ENCODE measurements at regions not wholly inside any gene's neighbourhood (a gene's known extent, or its start where the extent isn't known, plus 50 kb on each side); places are given as distances from the start of the nearest gene placed in this dataset.

DNA sequence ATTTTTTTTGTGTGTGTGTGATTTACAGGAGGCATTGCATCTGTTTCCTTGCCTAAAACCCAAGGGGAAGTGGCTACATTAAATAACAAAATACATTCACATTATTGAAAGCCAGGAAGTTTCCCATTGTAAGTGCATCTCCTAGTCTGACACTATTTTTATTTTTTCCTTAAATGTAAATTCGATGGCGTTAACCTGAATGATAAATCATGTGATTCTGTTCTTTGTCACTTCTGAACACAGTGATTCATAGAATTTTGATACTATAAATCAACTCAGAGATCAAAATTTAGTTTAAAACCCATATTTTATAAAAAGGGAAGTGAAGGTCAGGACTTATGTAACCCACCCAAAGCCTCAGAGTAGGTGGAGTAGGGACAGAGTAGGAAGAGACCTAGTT is 258.1 kb downstream of the GABRG1 start:
- WGBS: 70% methylated on average over 2 of the region's 2 CpGs
- H3K9me3 ChIP-seq (ENCODE audit: control insufficient read depth in 4 of 4, low read length in 3 of 4): no peaks in the 10 kb centered on the region
- DNase-seq (ENCODE audit: low spot score): no peak
- H3K36me3 ChIP-seq (ENCODE audit: control insufficient read depth in 4 of 4, insufficient read depth in 3 of 4, low read depth in 1 of 4, low read length in 3 of 4): no peaks in the 10 kb centered on the region
- H3K27me3 ChIP-seq (ENCODE audit: control insufficient read depth in 4 of 4, insufficient read depth in 4 of 4, low read length in 3 of 4): no peaks in the 10 kb centered on the region
- H3K9ac ChIP-seq (ENCODE audit: low read depth in 1 of 2, low read length in 2 of 2): no peak overlapping the region
- H3K4me3 ChIP-seq (ENCODE audit: low read depth in 1 of 3, low read length in 3 of 3): no peak overlapping the region
- TF ChIP-seq SP1 (IDR thresholded peaks at IDR 0.05) (no peak), JUND (IDR thresholded peaks at IDR 0.05) (no peak), TAF1 (conservative IDR thresholded peaks at IDR 0.05) (no peak), RXRA (IDR thresholded peaks at IDR 0.05) (no peak), CTCF (IDR thresholded peaks at IDR 0.05; ENCODE audit: low read depth, low read length, missing input control) (no peak), HNF4A (conservative IDR thresholded peaks at IDR 0.05) (no peak), YY1 (IDR thresholded peaks at IDR 0.05) (no peak), NR2F2 (IDR thresholded peaks at IDR 0.05) (no peak), FOXA1 (IDR thresholded peaks at IDR 0.05) (no peak)
- TF ChIP-seq, protein P1, sequence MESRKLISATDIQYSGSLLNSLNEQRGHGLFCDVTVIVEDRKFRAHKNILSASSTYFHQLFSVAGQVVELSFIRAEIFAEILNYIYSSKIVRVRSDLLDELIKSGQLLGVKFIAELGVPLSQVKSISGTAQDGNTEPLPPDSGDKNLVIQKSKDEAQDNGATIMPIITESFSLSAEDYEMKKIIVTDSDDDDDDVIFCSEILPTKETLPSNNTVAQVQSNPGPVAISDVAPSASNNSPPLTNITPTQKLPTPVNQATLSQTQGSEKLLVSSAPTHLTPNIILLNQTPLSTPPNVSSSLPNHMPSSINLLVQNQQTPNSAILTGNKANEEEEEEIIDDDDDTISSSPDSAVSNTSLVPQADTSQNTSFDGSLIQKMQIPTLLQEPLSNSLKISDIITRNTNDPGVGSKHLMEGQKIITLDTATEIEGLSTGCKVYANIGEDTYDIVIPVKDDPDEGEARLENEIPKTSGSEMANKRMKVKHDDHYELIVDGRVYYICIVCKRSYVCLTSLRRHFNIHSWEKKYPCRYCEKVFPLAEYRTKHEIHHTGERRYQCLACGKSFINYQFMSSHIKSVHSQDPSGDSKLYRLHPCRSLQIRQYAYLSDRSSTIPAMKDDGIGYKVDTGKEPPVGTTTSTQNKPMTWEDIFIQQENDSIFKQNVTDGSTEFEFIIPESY (IDR thresholded peaks at IDR 0.05): no peak
- TF ChIP-seq, protein P2, sequence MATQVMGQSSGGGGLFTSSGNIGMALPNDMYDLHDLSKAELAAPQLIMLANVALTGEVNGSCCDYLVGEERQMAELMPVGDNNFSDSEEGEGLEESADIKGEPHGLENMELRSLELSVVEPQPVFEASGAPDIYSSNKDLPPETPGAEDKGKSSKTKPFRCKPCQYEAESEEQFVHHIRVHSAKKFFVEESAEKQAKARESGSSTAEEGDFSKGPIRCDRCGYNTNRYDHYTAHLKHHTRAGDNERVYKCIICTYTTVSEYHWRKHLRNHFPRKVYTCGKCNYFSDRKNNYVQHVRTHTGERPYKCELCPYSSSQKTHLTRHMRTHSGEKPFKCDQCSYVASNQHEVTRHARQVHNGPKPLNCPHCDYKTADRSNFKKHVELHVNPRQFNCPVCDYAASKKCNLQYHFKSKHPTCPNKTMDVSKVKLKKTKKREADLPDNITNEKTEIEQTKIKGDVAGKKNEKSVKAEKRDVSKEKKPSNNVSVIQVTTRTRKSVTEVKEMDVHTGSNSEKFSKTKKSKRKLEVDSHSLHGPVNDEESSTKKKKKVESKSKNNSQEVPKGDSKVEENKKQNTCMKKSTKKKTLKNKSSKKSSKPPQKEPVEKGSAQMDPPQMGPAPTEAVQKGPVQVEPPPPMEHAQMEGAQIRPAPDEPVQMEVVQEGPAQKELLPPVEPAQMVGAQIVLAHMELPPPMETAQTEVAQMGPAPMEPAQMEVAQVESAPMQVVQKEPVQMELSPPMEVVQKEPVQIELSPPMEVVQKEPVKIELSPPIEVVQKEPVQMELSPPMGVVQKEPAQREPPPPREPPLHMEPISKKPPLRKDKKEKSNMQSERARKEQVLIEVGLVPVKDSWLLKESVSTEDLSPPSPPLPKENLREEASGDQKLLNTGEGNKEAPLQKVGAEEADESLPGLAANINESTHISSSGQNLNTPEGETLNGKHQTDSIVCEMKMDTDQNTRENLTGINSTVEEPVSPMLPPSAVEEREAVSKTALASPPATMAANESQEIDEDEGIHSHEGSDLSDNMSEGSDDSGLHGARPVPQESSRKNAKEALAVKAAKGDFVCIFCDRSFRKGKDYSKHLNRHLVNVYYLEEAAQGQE (IDR thresholded peaks at IDR 0.05): no peak
- no peak overlapping the region for H3K27ac ChIP-seq (ENCODE audit: low read depth in 1 of 2, low read length in 2 of 2)
- no peaks in the 10 kb centered on the region for H3K4me1 ChIP-seq (ENCODE audit: control insufficient read depth in 4 of 4, insufficient read depth in 4 of 4, low read length in 3 of 4)

DNA sequence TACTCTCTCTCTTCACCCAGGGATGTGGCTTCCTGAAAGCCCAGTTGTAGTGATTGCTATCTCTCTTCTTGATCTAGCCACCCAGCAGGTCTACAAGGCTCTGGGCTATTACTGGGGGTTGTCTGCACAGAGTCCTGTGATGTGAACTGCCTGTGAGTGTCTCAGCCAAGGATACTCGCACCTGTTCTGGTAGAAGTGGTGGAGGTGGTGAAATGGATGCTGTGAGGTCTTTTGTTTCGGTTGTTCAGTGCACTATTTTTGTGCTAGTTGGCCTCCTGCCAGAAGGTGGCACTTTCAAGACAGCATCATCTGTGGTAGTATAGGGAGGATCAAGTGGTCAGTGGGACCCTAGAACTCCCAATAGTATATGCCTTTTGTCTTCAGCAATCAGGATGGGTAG is 268.0 kb downstream of the GABRG1 start:
- Histone ChIP-seq H3K27me3 (ENCODE audit: control insufficient read depth in 4 of 4, insufficient read depth in 4 of 4, low read length in 3 of 4) (no peaks in the 10 kb centered on the region), H3K36me3 (ENCODE audit: control insufficient read depth in 4 of 4, insufficient read depth in 3 of 4, low read depth in 1 of 4, low read length in 3 of 4) (no peaks in the 10 kb centered on the region), H3K4me1 (ENCODE audit: control insufficient read depth in 4 of 4, insufficient read depth in 4 of 4, low read length in 3 of 4) (no peaks in the 10 kb centered on the region), H3K9ac (ENCODE audit: low read depth in 1 of 2, low read length in 2 of 2) (no peak overlapping the region), H3K27ac (ENCODE audit: low read depth in 1 of 2, low read length in 2 of 2) (no peak overlapping the region), H3K4me3 (ENCODE audit: low read depth in 1 of 3, low read length in 3 of 3) (no peak overlapping the region), H3K9me3 (ENCODE audit: control insufficient read depth in 4 of 4, low read length in 3 of 4) (no peaks in the 10 kb centered on the region)
- DNase-seq (ENCODE audit: low spot score): no peak
- WGBS: 74% methylated on average over 2 of the region's 2 CpGs
- TF ChIP-seq RXRA (IDR thresholded peaks at IDR 0.05): no peak
- TF ChIP-seq RAD21 (IDR thresholded peaks at IDR 0.05): no peak
- no peak for TF ChIP-seq SP1 (IDR thresholded peaks at IDR 0.05)
- no peak for TF ChIP-seq HNF4A (conservative IDR thresholded peaks at IDR 0.05)
- TF ChIP-seq FOXA1 (IDR thresholded peaks at IDR 0.05): no peak

All from liver (tissue), 8 donors.